GM21447 (cell line): ENCODE measurements at regions not wholly inside any gene's neighbourhood (a gene's known extent, or its start where the extent isn't known, plus 50 kb on each side); places are given as distances from the start of the nearest gene placed in this dataset.
"Not testable (repeated sequence)": the region's sequence is repeated elsewhere in the genome, so short reads cannot be mapped to it uniquely, and the experiment has no call there.

Experiments used
- ATAC-seq: cut with Tn5 transposase; IDR thresholded peaks from one replicate; pipeline ENCODE4 v1.9.1; 2021; ENCODE audit not compliant: unreplicated experiment

DNA sequence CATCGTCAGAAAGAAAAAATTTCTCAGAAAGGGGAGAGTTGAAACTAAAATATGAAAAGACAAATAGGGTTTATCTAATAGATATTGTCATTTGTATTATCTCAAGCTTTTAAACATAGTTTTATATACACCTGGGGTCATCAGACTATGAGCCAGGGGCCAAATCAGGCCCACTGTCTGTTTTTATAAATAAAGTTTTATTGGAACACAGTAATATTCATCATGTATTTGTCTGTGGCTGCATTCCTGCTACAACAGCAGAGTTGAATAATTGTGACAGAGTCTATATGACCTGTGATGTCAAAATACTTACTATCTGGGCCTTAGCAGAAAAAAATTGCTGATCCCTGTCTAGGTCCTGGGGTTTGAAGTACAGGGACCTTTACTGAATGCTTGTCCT is 120.5 kb upstream of the RUNX1 start:
- no peak for ATAC-seq

GRCh38 chr21:35168735-35169134 is 119.6 kb upstream of the RUNX1 start:
- ATAC-seq, result no peak

DNA sequence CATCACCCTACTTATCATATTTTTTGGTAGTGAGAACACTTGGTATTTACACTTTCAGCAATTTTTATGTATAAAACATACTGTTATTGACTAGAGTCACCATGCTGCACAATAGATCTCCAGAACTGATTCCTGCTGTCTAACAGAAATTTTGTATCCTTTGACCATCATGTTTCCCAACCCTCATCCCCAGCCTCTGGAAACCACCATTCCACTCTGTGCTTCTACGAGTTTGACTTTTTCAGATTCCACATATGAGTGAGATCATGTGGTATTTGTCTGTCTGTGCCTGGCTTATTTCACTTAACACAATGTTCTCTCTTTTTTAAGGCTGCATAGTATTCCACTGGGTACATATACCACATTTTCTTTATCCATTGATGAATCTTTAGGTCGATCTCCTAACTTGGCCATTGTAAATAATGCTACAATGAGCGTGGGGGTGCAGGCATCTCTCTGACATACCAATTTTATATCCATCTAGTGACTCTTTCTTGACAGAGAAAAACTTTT is 115.9 kb upstream of the RUNX1 start:
- ATAC-seq, result no peak

DNA sequence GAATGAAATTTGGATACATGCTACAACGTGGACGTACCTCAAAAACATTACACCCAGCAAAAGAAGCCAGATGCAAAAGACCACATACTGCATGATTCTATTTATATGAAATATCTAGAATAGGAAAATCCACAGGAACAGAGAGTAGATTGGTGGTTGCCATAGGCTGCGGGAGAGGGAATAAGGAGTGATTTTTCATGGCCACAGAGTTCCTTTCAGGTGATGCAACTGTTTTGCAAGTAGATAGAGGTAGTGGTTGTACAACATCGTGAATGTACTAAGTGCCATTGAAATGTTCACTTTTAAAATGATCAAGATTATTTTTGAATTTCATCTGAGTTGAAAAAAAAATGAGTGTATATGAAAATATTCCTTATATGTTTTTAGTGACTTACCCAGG is 115.3 kb upstream of the RUNX1 start:
- no peak for ATAC-seq

- ATAC-seq, result no peak
These were observed 114.3 kb upstream of the RUNX1 start for GRCh38 chr21:35163411-35163810.

- no peak for ATAC-seq
These were observed 113.7 kb upstream of the RUNX1 start for GRCh38 chr21:35162831-35163230.

GRCh38 chr21:35159881-35160280 is 110.8 kb upstream of the RUNX1 start:
- ATAC-seq, result no peak

DNA sequence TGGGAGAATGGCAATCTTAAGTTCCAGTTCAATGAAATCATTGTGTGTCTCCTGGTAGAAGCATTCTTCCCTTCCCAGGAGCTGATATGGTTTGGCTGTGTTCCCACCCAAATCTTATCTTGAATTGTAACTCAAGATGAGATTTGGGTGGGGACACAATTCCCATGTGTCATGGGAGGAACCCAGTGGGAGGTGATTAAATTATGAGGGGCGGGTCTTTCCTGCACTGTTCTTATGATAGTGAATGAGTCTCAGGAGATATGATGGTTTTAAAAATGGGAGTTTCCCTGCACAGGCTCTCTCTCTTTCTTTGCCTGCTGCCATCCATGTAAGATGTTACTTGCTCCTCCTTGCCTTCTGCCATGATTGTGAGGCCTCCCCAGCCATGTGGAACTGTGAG is 108.3 kb upstream of the RUNX1 start:
- ATAC-seq, result not testable (repeated sequence)

DNA sequence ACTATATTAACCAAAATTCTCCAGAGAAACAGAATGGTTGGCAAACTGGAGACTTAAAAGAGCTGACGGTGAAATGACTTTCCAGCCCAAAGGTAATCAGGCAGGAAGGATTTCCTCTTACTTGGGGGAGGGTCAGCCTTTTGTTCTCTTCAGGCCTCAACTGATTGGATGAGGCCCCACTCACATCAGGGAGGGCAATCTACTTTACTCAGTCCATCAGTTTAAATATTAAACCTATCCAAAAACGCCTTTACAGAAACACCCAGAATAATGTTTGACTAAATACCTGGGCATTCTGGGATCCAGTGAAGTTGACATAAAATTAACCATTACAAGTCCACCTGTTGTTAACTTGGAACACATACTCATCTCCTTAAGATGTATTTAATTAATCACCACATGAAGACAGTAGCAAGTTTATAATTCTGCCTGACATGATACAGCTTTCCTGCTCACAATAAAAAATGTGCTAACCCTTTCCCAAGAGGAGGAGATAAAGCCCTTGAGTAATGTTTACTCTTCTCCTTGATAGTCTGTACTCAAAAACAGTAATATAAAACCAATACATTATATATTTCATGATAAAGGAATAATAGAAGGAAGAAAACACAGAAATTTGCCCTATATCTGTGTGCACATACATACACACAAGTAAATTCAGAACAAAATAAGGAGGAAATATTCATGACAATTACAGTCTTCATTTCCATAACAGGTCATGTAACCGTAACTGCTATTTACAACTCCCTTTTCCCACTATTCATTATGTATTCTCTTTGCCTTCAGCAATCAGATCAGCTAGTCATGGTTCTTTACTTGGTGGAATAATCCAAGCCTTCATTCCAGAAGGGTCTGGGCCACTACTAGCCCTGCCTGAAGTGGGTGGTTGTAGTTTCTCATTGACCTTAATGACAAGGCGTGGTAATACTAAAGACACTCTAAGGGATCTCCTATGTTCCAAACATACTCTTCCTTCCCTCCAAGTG is 107.5 kb upstream of the RUNX1 start:
- no peak for ATAC-seq

DNA sequence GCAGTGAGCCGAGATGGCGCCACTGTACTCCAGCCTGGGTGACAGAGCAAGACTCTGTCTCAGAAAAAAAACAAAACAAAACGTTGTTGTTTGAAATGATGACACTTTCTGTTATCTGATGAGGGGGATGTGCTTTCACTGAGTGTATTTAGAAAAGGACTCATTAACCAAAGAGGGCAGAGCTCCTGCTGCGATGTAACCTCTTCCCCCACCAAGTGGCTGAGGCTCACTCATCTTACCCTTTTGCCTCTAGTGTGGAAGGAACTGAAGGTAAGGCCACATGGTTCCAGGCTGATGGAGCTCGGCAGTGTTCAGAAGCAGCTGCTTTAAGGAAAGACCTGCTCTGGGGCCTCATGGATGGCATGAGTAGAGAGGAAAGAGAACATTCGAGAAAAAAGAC is 105.7 kb upstream of the RUNX1 start:
- ATAC-seq, result no peak

DNA sequence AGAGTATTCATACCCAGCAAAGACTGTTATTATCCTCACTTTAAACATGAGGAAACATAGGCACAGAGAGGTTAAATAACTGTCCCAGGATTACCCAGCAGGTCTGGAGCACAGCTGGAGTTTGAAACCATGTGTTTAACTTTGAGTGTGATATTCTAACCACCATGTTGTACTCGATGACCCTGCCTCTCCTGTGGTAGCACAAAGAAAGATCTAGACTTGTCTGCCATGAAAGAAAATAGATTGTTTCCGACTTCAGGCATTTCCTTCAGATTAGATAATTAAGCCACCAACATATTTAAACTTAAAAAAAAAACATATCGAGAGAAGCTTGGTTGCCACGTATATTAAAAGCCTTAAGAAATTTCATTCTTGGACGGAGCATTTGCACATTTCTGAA is 104.6 kb upstream of the RUNX1 start:
- no peak for ATAC-seq

GRCh38 chr21:35150562-35151226 is 101.6 kb upstream of the RUNX1 start:
- no peak for ATAC-seq

DNA sequence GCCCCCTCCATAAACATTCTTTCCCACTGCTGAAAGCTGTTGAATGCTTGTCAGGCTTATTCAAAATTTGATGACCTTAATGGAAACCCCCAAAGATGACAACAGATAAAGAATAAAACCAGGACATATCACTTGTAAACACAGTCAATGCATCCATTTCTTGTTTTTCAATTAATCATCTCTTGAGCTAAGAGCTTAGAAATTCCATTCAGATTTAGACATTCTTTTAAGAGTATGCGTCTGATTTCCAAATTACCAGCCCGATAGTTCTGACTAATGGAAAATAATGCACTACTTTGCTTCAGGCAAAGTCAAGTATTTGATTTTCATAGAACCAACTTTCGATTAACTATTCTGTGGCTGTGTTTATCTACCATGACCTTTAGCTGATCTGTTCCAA is 100.6 kb upstream of the RUNX1 start:
- ATAC-seq, result no peak

GRCh38 chr21:35147439-35147838 is 98.3 kb upstream of the RUNX1 start:
- no peak for ATAC-seq

DNA sequence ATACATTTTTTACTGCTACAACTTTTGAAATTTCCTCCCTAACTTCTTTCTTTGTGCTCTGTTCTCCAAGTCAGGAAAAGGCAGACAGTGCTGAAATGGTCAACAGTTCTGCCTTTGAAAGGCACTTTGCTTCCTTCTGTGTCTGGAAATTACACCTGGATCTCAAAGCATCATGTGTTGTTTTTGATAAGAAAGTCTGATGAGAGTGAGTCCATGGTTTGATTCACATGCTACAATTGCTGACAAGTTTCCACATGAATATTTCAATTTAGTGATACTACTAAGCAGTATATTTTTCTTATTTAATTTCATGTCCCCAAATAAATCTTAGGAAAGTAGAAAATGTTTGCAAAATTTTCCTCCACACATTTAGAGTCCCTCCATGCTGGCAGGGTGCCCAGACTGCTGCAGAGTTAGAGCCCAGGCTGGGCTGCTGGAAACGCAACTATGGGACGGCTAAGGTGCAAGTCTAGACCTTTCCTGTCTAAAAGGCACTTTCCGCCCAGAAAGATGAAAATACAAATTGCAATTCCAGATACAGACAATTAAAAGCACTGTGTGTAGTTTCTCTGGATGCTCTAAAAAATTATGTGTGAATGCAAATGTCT is 96.6 kb upstream of the RUNX1 start:
- ATAC-seq, result no peak

GRCh38 chr21:35144978-35145377 is 95.9 kb upstream of the RUNX1 start:
- ATAC-seq, result no peak

DNA sequence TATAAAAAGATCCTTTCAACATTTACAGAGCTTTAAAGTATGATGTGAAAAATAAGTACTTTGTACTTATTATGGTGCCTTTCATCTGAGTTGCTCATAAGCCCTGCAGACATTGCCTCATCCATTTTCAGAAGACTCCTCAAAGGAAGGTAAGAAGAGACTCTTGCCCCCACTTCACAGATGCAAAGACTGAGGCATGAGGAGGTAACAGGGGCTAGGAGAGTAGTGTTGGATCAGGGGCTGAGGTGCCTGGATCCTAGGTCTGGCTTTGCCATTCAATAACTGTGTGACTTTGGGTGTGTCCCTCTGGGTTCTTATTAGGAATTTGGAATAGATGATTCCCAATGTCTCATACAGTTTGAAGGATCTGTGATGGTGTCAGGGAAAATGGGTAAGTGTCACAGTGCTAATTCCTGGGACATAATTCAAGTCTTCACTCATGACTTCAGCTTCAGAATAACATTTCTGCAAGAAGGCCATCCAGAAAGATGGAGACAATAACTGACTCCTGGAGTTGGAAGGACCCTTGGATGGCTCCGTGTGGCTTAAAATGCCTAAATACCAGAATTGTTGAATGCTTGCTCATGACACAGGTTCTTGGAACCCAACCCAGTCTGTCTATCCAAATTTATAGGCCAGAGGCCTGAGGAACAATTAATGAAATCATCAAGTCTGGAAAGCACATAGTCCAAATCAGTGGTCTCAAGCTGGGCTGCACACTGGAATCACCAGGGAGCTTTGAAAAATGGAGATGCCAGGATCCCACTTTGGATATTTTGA is 93.1 kb upstream of the RUNX1 start:
- ATAC-seq, result no peak

DNA sequence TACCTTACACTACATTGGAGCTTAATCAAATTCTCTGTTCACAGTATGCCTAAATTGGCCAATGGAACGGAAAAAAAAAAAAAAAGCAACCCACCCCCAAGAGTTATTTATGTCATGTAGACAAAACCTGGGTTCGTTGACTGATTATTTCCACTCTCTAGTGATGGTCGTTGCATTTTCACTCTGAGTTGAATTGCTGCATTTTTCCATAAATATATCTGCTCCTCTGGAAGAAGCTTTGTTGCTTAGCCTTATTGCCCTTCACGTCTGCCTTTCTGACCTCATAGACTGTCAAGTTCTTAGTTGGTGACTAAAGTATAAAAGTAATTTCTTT is 90.2 kb upstream of the RUNX1 start:
- no peak for ATAC-seq

DNA sequence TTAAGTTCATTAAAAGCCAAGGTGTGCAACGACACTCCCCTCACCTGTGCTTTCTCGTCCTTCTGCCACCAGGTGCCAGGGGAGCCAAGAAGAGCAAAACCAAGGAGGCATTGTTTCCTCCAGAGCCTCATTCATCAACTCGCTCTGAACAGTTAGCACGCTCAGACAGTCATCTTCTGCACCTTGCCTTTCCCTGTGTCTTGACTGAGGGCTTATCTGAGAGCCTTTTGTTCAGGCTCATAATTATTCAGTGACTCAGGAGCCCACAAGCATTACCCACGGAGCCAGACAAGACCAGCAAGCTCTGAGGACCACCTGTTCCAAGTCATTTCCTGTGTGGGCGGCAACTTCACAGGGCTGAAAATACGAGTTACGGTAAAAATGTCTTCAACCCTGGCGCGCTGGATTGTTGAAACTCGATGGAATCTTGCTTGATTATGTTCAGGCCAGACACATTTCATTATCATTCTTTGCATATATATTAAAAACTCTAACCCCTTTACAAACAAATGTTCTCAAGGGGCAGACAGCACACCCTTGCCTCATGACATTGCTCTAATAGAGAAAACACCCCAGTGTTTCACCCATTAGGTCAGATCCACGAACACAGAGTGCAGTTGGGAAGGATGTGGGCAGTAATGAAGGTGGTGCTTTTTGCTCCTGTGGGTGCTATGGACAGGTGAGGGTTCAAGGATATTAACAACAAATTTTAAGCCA is 89.7 kb upstream of the RUNX1 start:
- no peak for ATAC-seq

- ATAC-seq, result no peak
These were observed 87.6 kb upstream of the RUNX1 start for GRCh38 chr21:35136586-35137219.
